Bronchial epithelial cell (primary cell): ENCODE measurements at regions not wholly inside any gene's neighbourhood (a gene's known extent, or its start where the extent isn't known, plus 50 kb on each side); places are given as distances from the start of the nearest gene placed in this dataset.
"Not testable (repeated sequence)": the region's sequence is repeated elsewhere in the genome, so short reads cannot be mapped to it uniquely, and the experiment has no call there.

Source experiments
- DNase-seq: peaks from one replicate; pipeline ENCODE4 v3.0.0-alpha.2; 2010; ENCODE audit warnings: low read depth
- FAIRE-seq: peaks from 2 replicates; lab custom pipeline; 2011; peaks lifted over from hg19 to GRCh38; lab: Jason Lieb, UNC
- H3K27me3 ChIP-seq: 2 replicates; pipeline ENCODE4 v1.5.1; 2011; ENCODE audit warnings: low read length; ENCODE audit not compliant: control insufficient read depth, insufficient read depth
- H3K36me3 ChIP-seq: 2 replicates; pipeline ENCODE4 v1.5.1; 2011; ENCODE audit warnings: low read length; ENCODE audit not compliant: control insufficient read depth, insufficient read depth
- H3K4me3 ChIP-seq: 2 replicates; pipeline ENCODE4 v1.5.1; 2011; ENCODE audit warnings: mild to moderate bottlenecking, low read depth, low read length, control low read depth
- TF ChIP-seq, protein P1 (sequence below): IDR thresholded peaks from 2 replicates; pipeline ENCODE4 v1.5.1; 2011; ENCODE audit warnings: mild to moderate bottlenecking, moderate library complexity, low read length, control low read depth, inconsistent platforms; ENCODE audit not compliant: insufficient read depth, severe bottlenecking

DNA sequence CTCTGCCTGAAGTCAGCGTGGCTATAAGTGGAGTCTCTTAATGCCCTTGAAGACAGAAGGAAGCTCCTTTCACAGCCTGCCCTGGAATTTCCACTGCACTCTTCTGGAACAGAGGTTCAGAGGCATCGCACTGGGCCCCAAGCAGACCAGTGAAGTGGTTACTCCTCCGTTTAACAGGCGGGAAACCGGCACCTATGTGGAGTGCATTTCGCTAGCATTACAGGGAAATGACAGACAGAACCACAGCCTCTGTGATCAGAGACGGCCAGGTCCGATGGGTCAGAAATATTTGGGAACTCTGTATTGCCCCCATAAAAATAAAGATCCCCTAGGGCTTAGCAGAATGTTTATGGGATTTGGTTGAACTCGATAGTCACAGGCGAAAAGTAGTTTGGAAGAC, 406.9 kb upstream of the PRKCQ start:
- H3K4me3 ChIP-seq: no peak overlapping the region
- TF ChIP-seq, protein P1, sequence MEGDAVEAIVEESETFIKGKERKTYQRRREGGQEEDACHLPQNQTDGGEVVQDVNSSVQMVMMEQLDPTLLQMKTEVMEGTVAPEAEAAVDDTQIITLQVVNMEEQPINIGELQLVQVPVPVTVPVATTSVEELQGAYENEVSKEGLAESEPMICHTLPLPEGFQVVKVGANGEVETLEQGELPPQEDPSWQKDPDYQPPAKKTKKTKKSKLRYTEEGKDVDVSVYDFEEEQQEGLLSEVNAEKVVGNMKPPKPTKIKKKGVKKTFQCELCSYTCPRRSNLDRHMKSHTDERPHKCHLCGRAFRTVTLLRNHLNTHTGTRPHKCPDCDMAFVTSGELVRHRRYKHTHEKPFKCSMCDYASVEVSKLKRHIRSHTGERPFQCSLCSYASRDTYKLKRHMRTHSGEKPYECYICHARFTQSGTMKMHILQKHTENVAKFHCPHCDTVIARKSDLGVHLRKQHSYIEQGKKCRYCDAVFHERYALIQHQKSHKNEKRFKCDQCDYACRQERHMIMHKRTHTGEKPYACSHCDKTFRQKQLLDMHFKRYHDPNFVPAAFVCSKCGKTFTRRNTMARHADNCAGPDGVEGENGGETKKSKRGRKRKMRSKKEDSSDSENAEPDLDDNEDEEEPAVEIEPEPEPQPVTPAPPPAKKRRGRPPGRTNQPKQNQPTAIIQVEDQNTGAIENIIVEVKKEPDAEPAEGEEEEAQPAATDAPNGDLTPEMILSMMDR: no peak
- no peaks in the 10 kb centered on the region for H3K27me3 ChIP-seq
- FAIRE-seq (no peak), DNase-seq (no peak)
- H3K36me3 ChIP-seq: no peaks in the 10 kb centered on the region

DNA sequence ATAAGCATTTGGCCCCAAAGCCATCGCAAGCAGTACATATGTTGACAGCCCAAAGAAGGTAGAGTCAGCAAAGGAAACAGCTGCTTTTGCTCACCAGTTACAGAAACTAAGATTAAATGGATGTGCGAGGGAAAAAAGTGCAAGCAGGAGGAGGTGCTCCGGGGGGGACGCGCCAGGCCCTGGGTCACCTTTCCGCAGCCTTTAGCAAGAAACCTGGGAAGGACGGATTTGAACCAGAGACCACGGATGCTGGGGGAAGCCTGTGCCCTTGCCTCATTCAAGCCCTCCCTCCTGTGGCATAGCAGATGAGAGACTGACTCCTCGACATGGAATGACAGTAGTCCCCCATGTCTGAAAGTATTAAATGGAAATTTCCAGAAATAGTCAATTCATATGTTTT, 405.6 kb upstream of the PRKCQ start:
- H3K4me3 ChIP-seq: no peak overlapping the region
- FAIRE-seq (no peak), DNase-seq (no peak)
- no peaks in the 10 kb centered on the region for H3K36me3 ChIP-seq
- TF ChIP-seq, protein P1: no peak
- H3K27me3 ChIP-seq: no peaks in the 10 kb centered on the region

DNA sequence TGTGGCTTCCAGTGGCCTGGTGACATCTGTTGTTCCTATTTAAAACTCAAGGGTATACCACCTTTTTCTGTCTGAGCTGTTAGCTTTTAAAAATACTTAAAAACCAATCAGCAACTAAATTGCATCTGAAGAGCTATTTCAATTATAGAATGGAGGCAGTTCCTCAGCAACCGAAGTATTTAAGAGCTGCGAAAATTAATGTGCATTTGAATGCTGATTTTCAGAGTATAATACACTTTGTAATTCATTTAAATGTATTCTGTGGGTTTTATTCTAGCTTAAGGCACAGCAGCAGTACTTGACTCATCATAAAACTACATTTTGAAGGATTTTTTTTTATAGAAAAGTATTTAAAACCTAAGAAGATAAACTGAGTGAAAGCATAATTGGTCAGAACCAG, 404.9 kb upstream of the PRKCQ start:
- TF ChIP-seq, protein P1: no peak
- H3K36me3 ChIP-seq: no peaks in the 10 kb centered on the region
- no peak for DNase-seq
- no peak for FAIRE-seq
- no peak overlapping the region for H3K4me3 ChIP-seq
- no peaks in the 10 kb centered on the region for H3K27me3 ChIP-seq

DNA sequence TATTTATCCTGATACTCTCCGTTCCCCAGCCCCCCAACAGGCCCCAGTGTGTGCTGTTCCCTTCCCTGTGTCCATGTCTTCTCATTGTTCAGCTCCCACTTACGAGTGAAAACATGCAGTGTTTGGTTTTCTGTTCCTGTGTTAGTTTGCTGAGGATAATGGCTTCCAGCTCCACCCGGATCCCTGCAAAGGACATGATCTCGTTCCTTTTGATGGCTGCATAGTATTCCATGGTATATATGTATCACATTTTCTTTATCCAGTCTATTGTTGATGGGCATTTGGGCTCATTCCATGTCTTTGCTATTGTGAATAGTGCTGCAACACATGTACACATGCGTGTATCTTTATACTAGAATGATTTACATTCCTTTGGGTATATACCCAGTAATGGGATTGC, 403.9 kb upstream of the PRKCQ start:
- H3K4me3 ChIP-seq, FAIRE-seq, H3K36me3 ChIP-seq, H3K27me3 ChIP-seq, DNase-seq: not testable (repeated sequence)

DNA sequence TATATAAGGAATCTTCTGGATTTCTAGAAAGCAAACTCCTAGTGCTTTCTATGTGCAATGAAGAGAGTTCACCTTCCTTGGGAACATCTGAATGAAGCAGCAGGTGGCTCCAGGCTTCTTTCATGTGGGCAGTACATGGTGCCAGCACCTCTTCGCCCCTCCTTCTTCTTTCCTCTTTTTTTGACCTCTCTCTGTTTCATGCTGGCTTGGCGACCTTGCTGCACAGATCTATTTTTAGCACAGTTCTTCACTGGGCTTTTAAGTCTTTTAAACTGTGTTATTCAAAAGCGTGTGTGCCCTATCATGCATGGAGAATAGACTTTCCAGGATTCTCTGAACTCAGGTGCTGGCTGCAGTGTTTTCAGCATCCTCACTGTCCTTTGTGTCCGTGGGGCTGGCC, 400.3 kb upstream of the PRKCQ start:
- H3K36me3 ChIP-seq: no peaks in the 10 kb centered on the region
- FAIRE-seq: no peak
- TF ChIP-seq, protein P1: no peak
- no peak for DNase-seq
- H3K4me3 ChIP-seq: no peak overlapping the region
- no peaks in the 10 kb centered on the region for H3K27me3 ChIP-seq

DNA sequence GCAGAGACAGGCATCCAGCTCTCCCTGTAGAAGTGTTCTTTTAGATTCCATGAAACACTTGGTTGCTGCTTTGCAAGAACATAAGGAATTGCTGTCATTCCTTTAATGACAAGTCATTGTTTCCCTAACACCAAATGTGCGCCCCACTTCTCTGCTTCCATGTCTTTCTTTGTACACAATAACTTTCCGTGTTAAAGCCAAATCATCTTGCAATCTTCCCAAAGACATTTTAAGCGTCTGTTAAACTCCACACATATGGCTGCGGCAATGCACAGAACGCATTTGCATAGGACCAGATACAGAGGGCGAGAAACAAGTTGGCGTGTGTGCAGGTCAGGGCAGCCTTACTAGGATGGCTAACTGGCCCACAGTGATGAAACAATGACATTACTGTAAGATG, 399.3 kb upstream of the PRKCQ start:
- DNase-seq (no peak), FAIRE-seq (no peak)
- no peak overlapping the region for H3K4me3 ChIP-seq
- H3K36me3 ChIP-seq: no peaks in the 10 kb centered on the region
- TF ChIP-seq, protein P1: no peak
- H3K27me3 ChIP-seq: no peaks in the 10 kb centered on the region
